Spinal cord (tissue), 9 donors: ENCODE measurements at regions not wholly inside any gene's neighbourhood (a gene's known extent, or its start where the extent isn't known, plus 50 kb on each side); places are given as distances from the start of the nearest gene placed in this dataset.

Experiments used
- DNase-seq, 6 donors: peaks; one replicate each; pipeline versions ENCODE4 v3.0.0 to v3.0.0-alpha.2; 2013 to 2015; ENCODE audit warnings: low spot score in 6 of 6, low read depth in 4 of 6
- H3K27ac ChIP-seq: one replicate; pipeline ENCODE4 v1.5.1; 2013; ENCODE audit warnings: low read depth, low read length, control low read depth
- H3K27me3 ChIP-seq: one replicate; pipeline ENCODE4 v1.6.1; 2013; ENCODE audit warnings: low read length; ENCODE audit not compliant: control insufficient read depth, insufficient read depth
- H3K36me3 ChIP-seq: one replicate; pipeline ENCODE4 v1.6.1; 2013; ENCODE audit warnings: low read length; ENCODE audit not compliant: control insufficient read depth, insufficient read depth
- H3K4me1 ChIP-seq: one replicate; pipeline ENCODE4 v1.6.1; 2013; ENCODE audit warnings: low read length; ENCODE audit not compliant: control insufficient read depth, insufficient read depth
- H3K4me3 ChIP-seq: one replicate; pipeline ENCODE4 v1.5.1; 2013; ENCODE audit warnings: low read depth, low read length, control low read depth
- H3K9me3 ChIP-seq: one replicate; pipeline ENCODE4 v1.6.1; 2013; ENCODE audit warnings: low read length; ENCODE audit not compliant: control insufficient read depth, insufficient read depth
- WGBS: methylation state at CpG from one replicate; pipeline ENCODE4 v1.1.5; 2013; ENCODE audit warnings: missing lambda C conversion rate; ENCODE audit not compliant: insufficient coverage; 5-methylcytosine and 5-hydroxymethylcytosine counted together
- donor health status: healthy.

DNA sequence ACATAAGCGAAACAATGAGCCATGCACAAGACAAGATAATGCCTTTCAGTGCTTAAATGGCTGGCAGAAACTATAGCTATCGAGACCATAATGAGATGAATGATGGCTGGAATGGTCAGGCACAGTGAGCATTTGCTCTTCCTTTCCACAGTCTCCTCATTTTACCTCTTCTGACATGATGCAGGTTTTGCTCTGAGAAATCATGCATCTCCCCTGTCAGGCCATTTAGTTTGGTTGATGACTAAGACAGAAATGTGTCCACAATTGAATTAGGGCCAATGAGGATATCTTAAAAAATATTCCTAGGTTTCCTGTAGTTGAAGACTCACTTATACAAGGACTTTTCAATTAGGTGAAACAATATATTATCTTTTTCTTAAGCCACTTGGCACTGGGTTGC lies 475.1 kb downstream of the TMEM232 start:
- WGBS = no CpG with 5 or more reads among the region's 2 CpGs
- Histone ChIP-seq H3K4me3 (no peak overlapping the region), H3K27ac (no peak overlapping the region), H3K9me3 (no peaks in the 10 kb centered on the region), H3K36me3 (no peaks in the 10 kb centered on the region), H3K27me3 (no peaks in the 10 kb centered on the region), H3K4me1 (no peaks in the 10 kb centered on the region)
- DNase-seq = peak in 1 of 6 donors; percentile 35

DNA sequence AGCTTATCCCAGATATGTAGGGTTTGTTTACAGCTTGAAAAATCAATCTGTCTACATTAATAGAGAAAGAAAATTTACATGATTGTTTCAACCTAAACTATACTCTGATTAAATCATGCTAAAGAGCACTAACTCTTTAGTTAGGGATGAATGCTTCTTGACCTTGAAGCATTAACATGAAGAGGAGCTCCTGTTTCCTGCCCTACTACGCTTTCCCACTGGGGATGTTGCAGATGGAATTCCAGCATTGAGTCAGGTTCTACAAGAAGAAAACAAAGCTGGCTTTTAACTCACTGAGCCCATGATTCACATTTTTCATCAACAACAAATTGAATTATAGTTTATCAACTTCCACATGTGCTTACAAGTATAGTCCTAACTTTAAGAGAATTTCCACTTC lies 471.3 kb downstream of the TMEM232 start:
- Histone ChIP-seq H3K27ac (no peak overlapping the region), H3K4me3 (no peak overlapping the region), H3K36me3 (no peaks in the 10 kb centered on the region), H3K9me3 (no peaks in the 10 kb centered on the region), H3K27me3 (no peaks in the 10 kb centered on the region), H3K4me1 (peaks cover 12% of the 10 kb centered on the region)
- no peak for DNase-seq
- 100% methylated on average over 1 of the region's 1 CpG for WGBS

DNA sequence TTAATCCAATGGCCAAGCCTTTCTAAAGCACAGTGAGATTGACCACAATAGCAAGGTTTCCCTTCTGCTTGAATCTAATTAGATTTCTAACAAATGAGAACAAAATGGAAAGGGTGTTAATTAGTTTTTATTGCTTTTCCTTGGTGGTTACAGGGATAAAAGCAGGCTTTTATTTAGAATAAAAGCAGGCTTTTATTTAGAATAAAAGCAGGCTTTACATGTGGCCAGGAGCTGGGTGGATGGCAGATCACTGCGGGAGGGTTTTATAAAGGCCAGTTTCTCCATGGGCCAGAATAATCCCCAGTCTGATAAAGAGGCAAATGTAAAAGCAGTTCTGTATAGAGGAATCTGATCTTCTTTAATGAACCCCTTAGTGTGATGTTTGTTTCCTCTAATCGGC lies 470.2 kb downstream of the TMEM232 start:
- WGBS = no CpG with 5 or more reads among the region's 2 CpGs
- no peak overlapping the region for H3K27ac ChIP-seq
- peak in 2 of 6 donors; percentile 50 to 72 for DNase-seq

DNA sequence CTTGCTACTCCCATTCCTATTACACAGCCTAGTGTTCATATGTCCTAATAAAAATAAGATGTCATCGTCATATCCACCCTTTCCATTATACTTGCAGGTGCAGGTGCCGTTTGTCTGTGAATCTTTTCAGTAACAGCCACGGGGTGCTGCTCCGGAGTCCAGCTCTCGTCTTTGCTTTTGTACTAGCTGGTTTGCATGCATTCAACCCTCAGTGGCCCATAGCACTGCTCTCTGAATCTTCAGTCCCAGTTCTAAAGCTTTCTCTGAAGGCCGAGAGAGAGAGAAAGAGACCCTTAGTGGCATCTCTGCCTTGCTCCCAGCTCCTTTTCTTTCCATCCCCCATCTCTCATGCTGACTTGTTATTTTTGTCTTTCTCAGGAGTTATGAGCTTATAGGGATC lies 468.5 kb downstream of the TMEM232 start:
- Histone ChIP-seq H3K4me1 (peaks cover 12% of the 10 kb centered on the region), H3K27me3 (no peaks in the 10 kb centered on the region), H3K27ac (peak overlapping the region; percentile 42), H3K9me3 (no peaks in the 10 kb centered on the region), H3K4me3 (no peak overlapping the region), H3K36me3 (no peaks in the 10 kb centered on the region)
- WGBS = 24% methylated on average over 5 of the region's 6 CpGs
- DNase-seq = peak in 2 of 6 donors; percentile 21 to 56

More for the DNA sequence above, 470.2 kb downstream of the TMEM232 start:
- no peaks in the 10 kb centered on the region for H3K27me3 ChIP-seq
- no peaks in the 10 kb centered on the region for H3K36me3 ChIP-seq
- no peaks in the 10 kb centered on the region for H3K9me3 ChIP-seq
- no peak overlapping the region for H3K4me3 ChIP-seq
- H3K4me1 ChIP-seq = peaks cover 12% of the 10 kb centered on the region

DNA sequence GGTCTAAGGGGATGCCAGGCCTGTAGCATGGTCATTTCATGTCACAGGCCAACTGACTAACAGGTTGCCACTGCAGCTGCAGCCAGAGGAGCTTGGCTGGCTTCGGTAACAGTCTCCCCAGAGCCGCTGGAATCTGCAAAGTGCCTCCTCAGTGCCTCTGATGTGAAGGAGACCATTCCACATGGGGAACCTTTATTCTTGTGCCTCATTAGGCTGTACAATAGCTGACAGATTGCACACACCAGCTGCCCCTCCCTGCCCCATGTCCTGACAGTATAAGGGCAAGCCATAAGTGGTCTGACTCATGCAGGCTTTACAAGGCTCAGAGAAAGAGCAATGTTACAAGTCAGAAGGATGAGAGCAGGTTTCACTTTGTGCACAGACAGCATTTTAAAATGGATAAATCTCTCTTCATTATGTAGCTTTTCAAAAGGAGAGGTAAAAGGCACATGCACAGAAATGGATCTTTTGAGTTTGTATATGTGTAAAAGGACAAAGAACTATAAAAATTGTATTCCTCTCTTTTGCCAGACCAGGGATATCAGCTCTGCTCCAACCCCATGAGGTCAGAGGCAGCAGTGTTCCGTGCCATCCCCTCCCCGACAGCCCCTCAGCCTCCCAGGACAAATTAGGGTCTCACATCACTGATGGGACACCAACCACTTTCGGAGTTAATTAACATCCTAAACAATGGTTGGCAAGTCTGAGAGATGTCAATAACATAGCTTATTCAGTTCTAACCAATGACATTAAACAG lies 467.8 kb downstream of the TMEM232 start:
- Histone ChIP-seq H3K27ac (no peak overlapping the region), H3K4me1 (peaks cover 12% of the 10 kb centered on the region), H3K9me3 (no peaks in the 10 kb centered on the region), H3K4me3 (no peak overlapping the region), H3K27me3 (no peaks in the 10 kb centered on the region), H3K36me3 (no peaks in the 10 kb centered on the region)
- 38% methylated on average over 5 of the region's 5 CpGs for WGBS
- DNase-seq = peak in 2 of 6 donors; percentile 44 to 71

DNA sequence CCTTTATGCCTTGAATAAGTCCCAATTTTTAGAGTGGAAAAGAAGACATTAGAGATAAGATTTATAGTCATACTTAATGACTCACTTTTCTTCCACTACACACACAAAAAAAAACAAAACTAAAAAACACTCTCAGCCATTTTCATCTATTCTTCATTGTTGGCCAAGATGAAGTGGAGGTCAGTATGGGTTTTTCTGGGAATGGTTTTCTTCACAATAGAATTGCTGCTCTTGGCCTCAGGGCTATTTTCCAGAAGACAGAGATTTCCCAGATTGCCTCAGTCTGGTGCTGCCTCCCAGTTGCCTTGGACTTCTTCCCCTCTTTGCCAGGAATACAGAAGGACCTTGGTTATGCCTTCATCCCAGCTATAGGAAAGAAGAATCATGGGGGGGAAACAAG lies 463.7 kb downstream of the TMEM232 start:
- H3K27me3 ChIP-seq = no peaks in the 10 kb centered on the region
- DNase-seq = no peak
- no peaks in the 10 kb centered on the region for H3K9me3 ChIP-seq
- H3K36me3 ChIP-seq = no peaks in the 10 kb centered on the region
- H3K27ac ChIP-seq = no peak overlapping the region
- H3K4me1 ChIP-seq = peaks cover 12% of the 10 kb centered on the region
- H3K4me3 ChIP-seq = no peak overlapping the region

DNA sequence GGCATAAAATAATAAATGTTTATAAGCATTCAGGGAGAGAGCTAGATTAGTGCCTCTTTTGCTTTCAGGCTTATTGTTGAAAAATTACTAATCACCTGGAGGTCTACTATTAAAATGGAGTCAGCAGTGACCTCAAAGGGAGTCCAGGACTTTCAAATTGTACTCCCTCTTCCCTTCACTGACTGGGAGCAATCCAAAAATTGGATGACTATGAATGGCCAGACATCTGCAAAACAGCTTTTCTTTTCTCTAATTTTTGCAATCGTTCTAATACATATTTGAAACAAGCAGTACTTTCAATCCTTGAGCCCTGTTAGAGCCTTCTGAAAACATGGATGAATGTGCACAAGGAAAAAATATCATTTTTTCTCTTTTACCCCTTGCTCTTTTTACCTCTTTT lies 461.8 kb downstream of the TMEM232 start:
- no peaks in the 10 kb centered on the region for H3K9me3 ChIP-seq
- H3K4me1 ChIP-seq = no peaks in the 10 kb centered on the region
- no peaks in the 10 kb centered on the region for H3K27me3 ChIP-seq
- H3K4me3 ChIP-seq = no peak overlapping the region
- WGBS = no CpG with 5 or more reads among the region's 1 CpG
- DNase-seq = no peak
- no peak overlapping the region for H3K27ac ChIP-seq
- no peaks in the 10 kb centered on the region for H3K36me3 ChIP-seq

DNA sequence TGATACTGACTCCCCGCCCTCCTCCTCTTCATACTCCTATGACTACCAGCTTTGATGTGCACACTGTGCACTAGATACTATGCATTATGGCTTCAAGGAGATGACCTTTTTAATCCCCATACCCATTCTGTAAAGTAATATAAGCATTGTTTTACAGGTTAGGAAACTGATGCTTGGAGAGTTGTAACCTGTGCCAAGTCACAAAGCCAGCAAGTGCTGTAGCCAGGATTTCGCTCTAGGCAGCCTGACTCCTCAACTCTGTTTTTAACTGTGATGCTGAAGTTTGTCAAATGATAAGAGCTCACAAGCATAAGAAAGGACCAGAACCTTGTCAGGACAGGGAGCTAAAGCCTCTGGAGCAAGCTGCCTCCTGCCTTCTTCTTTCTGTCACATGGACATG lies 461.3 kb downstream of the TMEM232 start:
- Histone ChIP-seq H3K27me3 (no peaks in the 10 kb centered on the region), H3K36me3 (no peaks in the 10 kb centered on the region), H3K4me3 (no peak overlapping the region), H3K27ac (no peak overlapping the region), H3K9me3 (no peaks in the 10 kb centered on the region), H3K4me1 (no peaks in the 10 kb centered on the region)
- 92% methylated on average over 1 of the region's 2 CpGs for WGBS
- DNase-seq = no peak

DNA sequence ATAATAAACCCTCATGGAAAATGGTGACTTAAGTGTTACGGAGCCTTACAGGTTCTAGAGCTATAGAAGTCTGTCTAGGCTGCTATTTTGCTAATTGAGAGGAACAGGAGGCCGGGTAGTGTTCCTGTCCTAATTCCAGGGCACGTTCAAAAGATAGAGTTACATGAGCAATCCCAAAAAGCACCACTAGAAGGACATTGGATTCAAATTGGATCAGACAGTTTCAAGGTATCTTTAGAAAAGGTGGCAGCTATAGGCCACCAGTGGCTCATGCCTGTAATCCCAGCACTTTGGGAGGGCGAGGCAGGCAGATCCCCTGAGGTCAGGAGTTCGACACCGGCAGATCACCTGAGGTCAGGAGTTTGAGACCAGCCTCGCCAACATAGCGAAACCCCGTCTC lies 458.8 kb downstream of the TMEM232 start:
- 100% methylated on average over 8 of the region's 9 CpGs for WGBS

DNA sequence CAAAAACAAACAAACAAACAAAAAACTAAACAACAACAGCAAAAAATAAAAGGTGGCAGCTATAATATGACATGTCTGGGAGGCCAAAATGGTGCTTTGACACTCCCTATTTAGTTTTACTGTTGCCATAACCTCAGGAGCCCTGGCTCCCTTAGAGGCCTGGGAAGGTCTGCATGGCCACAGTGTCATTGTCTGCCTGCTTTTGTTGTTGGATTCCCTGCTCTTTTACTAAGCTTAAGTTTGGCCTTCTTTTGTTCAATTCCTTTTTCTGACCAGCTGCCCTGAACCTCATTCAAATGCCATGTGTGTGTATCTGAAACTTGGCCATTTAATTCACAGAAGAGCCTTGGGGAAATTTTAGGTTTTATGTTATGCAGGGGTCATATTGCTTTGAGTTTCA lies 458.2 kb downstream of the TMEM232 start:
- no peaks in the 10 kb centered on the region for H3K36me3 ChIP-seq
- no peaks in the 10 kb centered on the region for H3K9me3 ChIP-seq
- H3K4me1 ChIP-seq = no peaks in the 10 kb centered on the region
- no peak overlapping the region for H3K4me3 ChIP-seq
- DNase-seq = no peak
- no peaks in the 10 kb centered on the region for H3K27me3 ChIP-seq
- H3K27ac ChIP-seq = no peak overlapping the region

More for the DNA sequence above, 458.8 kb downstream of the TMEM232 start:
- DNase-seq = no peak
- no peak overlapping the region for H3K27ac ChIP-seq
- H3K27me3 ChIP-seq = no peaks in the 10 kb centered on the region
- H3K4me1 ChIP-seq = no peaks in the 10 kb centered on the region
- H3K9me3 ChIP-seq = no peaks in the 10 kb centered on the region
- H3K4me3 ChIP-seq = no peak overlapping the region
- H3K36me3 ChIP-seq = no peaks in the 10 kb centered on the region
